ENCODE measurements at regions not wholly inside any gene's neighbourhood (a gene's known extent, or its start where the extent isn't known, plus 50 kb on each side); places are given as distances from the start of the nearest gene placed in this dataset.
A peak's percentile ranks its signal among the peaks of the same experiment; 100 is the strongest.

- Histone ChIP-seq H3K27me3 (no peaks in the 10 kb centered on the region), H3K79me2 (no peaks in the 10 kb centered on the region), H2AFZ (no peak overlapping the region), H3K9me3 (ENCODE audit: low read depth) (no peaks in the 10 kb centered on the region), H3K4me3 (no peak overlapping the region), H3K27ac (peak overlapping the region; percentile 62), H4K20me1 (ENCODE audit: insufficient read depth, poor library complexity, severe bottlenecking) (no peaks in the 10 kb centered on the region), H3K4me2 (no peak overlapping the region), H3K36me3 (replicated peaks; ENCODE audit: insufficient read depth, low read depth) (no peaks in the 10 kb centered on the region), H3K9me2 (replicated peaks; ENCODE audit: insufficient read depth) (no peaks in the 10 kb centered on the region), H3K4me1 (ENCODE audit: insufficient read depth) (peaks cover 5% of the 10 kb centered on the region)
- DNase-seq (ENCODE audit: low spot score): peak; percentile 74
- WGBS (ENCODE audit: low lambda C conversion rate, missing lambda C conversion rate): 57% methylated on average over 9 of the region's 9 CpGs
- TF ChIP-seq CTCF (IDR thresholded peaks at IDR 0.05; ENCODE audit: poor library complexity) (no peak), EZH2 (IDR thresholded peaks at IDR 0.05; ENCODE audit: borderline replicate concordance) (no peak), EZH2phosphoT487 (IDR thresholded peaks at IDR 0.05; ENCODE audit: low read depth, severe bottlenecking, unreplicated experiment) (no peak)
These were observed 65.7 kb downstream of the NENF start for GRCh38 chr1:212498283-212499040.

DNA sequence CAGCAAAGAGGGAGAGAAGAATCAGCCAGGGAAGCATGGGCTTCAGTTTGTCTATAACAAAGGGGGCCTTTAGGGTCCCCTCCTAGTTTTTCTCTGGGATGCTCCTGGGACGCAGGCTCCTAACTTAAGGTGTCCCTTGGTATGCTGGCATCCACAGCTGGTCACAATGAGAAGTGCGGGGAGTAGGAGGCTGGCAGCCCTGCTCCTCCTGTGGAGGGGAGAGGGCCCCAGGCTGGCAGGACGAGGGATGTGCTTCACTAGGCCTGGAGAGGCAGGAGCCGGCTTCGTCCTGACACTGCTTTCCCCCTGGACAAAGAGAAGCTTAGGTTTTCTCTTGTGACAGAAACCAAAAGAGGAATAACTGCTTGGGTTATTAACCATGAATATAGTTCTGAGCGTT, 67.6 kb downstream of the NENF start:
- Histone ChIP-seq H3K4me2 (no peak overlapping the region), H3K27me3 (no peaks in the 10 kb centered on the region), H3K4me3 (no peak overlapping the region), H3K27ac (no peak overlapping the region), H3K79me2 (no peaks in the 10 kb centered on the region), H3K4me1 (ENCODE audit: insufficient read depth) (peaks cover 5% of the 10 kb centered on the region), H3K36me3 (replicated peaks; ENCODE audit: insufficient read depth, low read depth) (no peaks in the 10 kb centered on the region), H3K9me2 (replicated peaks; ENCODE audit: insufficient read depth) (no peaks in the 10 kb centered on the region), H3K9me3 (ENCODE audit: low read depth) (no peaks in the 10 kb centered on the region), H4K20me1 (ENCODE audit: insufficient read depth, poor library complexity, severe bottlenecking) (no peaks in the 10 kb centered on the region), H2AFZ (no peak overlapping the region)
- 92% methylated on average over 6 of the region's 6 CpGs for WGBS (ENCODE audit: low lambda C conversion rate, missing lambda C conversion rate)
- DNase-seq (ENCODE audit: low spot score): no peak
- TF ChIP-seq EZH2phosphoT487 (IDR thresholded peaks at IDR 0.05; ENCODE audit: low read depth, severe bottlenecking, unreplicated experiment): no peak

DNA sequence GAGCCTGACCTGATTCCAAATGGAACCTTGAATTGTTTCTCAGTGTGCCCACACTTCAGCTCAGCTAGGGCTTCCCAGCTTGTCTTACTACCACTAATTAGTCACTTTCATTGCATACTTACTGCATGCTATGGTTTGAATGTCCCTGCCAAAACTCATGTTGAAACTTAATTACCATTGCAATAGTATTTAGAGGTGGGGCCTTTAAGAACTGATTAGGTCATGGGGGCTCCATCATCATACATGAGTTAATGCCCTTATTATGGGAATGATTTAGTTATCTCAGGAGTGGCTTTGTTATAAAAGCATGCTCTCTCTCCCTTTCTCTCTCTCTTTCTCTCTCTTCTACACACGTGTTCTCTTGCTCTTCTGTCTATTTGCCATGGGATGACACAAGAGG, 68.3 kb downstream of the NENF start:
- DNase-seq (ENCODE audit: low spot score): no peak
- Histone ChIP-seq H3K9me3 (ENCODE audit: low read depth) (no peaks in the 10 kb centered on the region), H2AFZ (no peak overlapping the region), H3K4me1 (ENCODE audit: insufficient read depth) (peaks cover 5% of the 10 kb centered on the region), H3K79me2 (no peaks in the 10 kb centered on the region), H3K9me2 (replicated peaks; ENCODE audit: insufficient read depth) (no peaks in the 10 kb centered on the region), H3K4me2 (no peak overlapping the region), H3K27ac (no peak overlapping the region), H3K4me3 (no peak overlapping the region), H3K27me3 (no peaks in the 10 kb centered on the region), H3K36me3 (replicated peaks; ENCODE audit: insufficient read depth, low read depth) (no peaks in the 10 kb centered on the region), H4K20me1 (ENCODE audit: insufficient read depth, poor library complexity, severe bottlenecking) (no peaks in the 10 kb centered on the region)
- WGBS (ENCODE audit: low lambda C conversion rate, missing lambda C conversion rate): 95% methylated on average over 1 of the region's 1 CpG
- TF ChIP-seq CTCF (IDR thresholded peaks at IDR 0.05; ENCODE audit: poor library complexity) (no peak), EZH2 (IDR thresholded peaks at IDR 0.05; ENCODE audit: borderline replicate concordance) (no peak), EZH2phosphoT487 (IDR thresholded peaks at IDR 0.05; ENCODE audit: low read depth, severe bottlenecking, unreplicated experiment) (no peak)

DNA sequence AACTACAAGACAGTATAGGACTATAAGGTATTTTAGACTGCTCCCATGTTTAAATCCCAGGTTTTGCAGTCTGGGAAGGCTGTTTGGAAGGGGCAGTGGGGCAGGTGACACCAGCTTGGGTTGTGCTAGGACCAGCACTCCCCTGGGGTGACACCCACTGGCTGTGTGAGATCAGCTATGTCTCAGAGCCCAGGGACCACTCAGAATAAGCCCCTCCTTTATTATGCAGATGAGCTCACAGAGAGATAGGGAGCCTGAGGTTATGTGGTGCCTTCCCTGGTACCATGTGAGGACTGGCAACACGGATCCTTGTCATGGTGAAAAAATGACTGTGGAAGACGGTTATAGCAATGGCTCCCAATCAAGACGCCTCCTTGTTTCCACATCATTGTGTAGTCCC, 71.0 kb downstream of the NENF start:
- TF ChIP-seq CTCF (IDR thresholded peaks at IDR 0.05; ENCODE audit: poor library complexity) (no peak), EZH2phosphoT487 (IDR thresholded peaks at IDR 0.05; ENCODE audit: low read depth, severe bottlenecking, unreplicated experiment) (no peak), EZH2 (IDR thresholded peaks at IDR 0.05; ENCODE audit: borderline replicate concordance) (no peak)
- no peak overlapping the region for H3K4me2 ChIP-seq
- no peaks in the 10 kb centered on the region for H3K9me3 ChIP-seq (ENCODE audit: low read depth)
- no peaks in the 10 kb centered on the region for H4K20me1 ChIP-seq (ENCODE audit: insufficient read depth, poor library complexity, severe bottlenecking)
- no peak overlapping the region for H2AFZ ChIP-seq
- 92% methylated on average over 3 of the region's 3 CpGs for WGBS (ENCODE audit: low lambda C conversion rate, missing lambda C conversion rate)
- no peak overlapping the region for H3K4me3 ChIP-seq
- no peaks in the 10 kb centered on the region for H3K9me2 ChIP-seq (replicated peaks; ENCODE audit: insufficient read depth)
- H3K36me3 ChIP-seq (replicated peaks; ENCODE audit: insufficient read depth, low read depth): no peaks in the 10 kb centered on the region
- H3K79me2 ChIP-seq: no peaks in the 10 kb centered on the region
- H3K27me3 ChIP-seq: no peaks in the 10 kb centered on the region
- no peak overlapping the region for H3K27ac ChIP-seq
- DNase-seq (ENCODE audit: low spot score): no peak
- H3K4me1 ChIP-seq (ENCODE audit: insufficient read depth): peaks cover under 1% of the 10 kb centered on the region
